ENCODE measurements at regions not wholly inside any gene's neighbourhood (a gene's known extent, or its start where the extent isn't known, plus 50 kb on each side); places are given as distances from the start of the nearest gene placed in this dataset.

DNA sequence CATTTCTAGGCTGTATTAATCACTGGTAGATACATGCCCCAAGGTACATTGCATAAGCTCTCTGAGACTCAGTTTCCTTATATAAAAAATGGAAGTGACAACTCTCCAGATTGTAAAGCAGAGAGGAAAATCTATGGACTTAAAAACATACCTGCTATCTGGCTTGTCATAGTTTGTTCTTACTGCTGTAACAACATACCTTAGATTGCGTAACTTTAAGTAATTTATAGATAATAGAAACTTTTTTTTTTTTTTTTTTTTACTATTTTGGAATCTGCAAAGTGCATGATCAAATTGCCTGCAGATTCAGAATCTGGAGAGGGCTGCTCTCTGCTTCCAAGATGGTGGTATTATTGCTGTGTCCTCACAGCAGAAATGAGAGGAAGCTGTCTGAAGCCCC, 827.7 kb upstream of the BRINP3 start:
- no peaks in the 10 kb centered on the region for H3K36me3 ChIP-seq (ENCODE audit: control insufficient read depth in 2 of 2, extremely low read depth in 1 of 2, insufficient read depth in 2 of 2, low read length in 2 of 2)
- DNase-seq (ENCODE audit: low read depth, low spot score): no peak
- dilution Hi-C loops (cut with MboI; ENCODE audit: extremely low pct_ligation_motif_present, low sequenced_read_pairs): no loop called here
- no peak overlapping the region for H3K9ac ChIP-seq (ENCODE audit: control insufficient read depth, extremely low read depth, insufficient read depth, low read length)
- no peaks in the 10 kb centered on the region for H3K27me3 ChIP-seq (ENCODE audit: control insufficient read depth, extremely low read depth, insufficient read depth, low read length)
- no peaks in the 10 kb centered on the region for H3K9me1 ChIP-seq (ENCODE audit: control insufficient read depth, extremely low read depth, insufficient read depth, low read length)
- H3K9me3 ChIP-seq (ENCODE audit: control insufficient read depth, low read depth, low read length): no peaks in the 10 kb centered on the region
- H4K20me1 ChIP-seq (ENCODE audit: control insufficient read depth, extremely low read depth, insufficient read depth, low read length): no peaks in the 10 kb centered on the region
- no peak for TF ChIP-seq EZH2 (IDR thresholded peaks at IDR 0.05; ENCODE audit: low read length)
- TF ChIP-seq, protein P1, sequence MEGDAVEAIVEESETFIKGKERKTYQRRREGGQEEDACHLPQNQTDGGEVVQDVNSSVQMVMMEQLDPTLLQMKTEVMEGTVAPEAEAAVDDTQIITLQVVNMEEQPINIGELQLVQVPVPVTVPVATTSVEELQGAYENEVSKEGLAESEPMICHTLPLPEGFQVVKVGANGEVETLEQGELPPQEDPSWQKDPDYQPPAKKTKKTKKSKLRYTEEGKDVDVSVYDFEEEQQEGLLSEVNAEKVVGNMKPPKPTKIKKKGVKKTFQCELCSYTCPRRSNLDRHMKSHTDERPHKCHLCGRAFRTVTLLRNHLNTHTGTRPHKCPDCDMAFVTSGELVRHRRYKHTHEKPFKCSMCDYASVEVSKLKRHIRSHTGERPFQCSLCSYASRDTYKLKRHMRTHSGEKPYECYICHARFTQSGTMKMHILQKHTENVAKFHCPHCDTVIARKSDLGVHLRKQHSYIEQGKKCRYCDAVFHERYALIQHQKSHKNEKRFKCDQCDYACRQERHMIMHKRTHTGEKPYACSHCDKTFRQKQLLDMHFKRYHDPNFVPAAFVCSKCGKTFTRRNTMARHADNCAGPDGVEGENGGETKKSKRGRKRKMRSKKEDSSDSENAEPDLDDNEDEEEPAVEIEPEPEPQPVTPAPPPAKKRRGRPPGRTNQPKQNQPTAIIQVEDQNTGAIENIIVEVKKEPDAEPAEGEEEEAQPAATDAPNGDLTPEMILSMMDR (optimal IDR thresholded peaks at IDR 0.05 in 1 of 3, IDR thresholded peaks at IDR 0.05 in 1 of 3, conservative IDR thresholded peaks at IDR 0.05 in 1 of 3; ENCODE audit: extremely low read depth in 1 of 3, insufficient read depth in 2 of 3, low read length in 3 of 3): no peak
- no peaks in the 10 kb centered on the region for H3K4me1 ChIP-seq (ENCODE audit: control insufficient read depth, extremely low read depth, insufficient read depth, low read length)
- FAIRE-seq: no peak
- no peak overlapping the region for H3K27ac ChIP-seq (ENCODE audit: control insufficient read depth, insufficient read depth, low read length)
- H3K79me2 ChIP-seq (ENCODE audit: control insufficient read depth, insufficient read depth, low read length): no peaks in the 10 kb centered on the region
- no peak overlapping the region for H3K4me3 ChIP-seq (ENCODE audit: control insufficient read depth in 2 of 3, extremely low read depth in 1 of 3, insufficient read depth in 2 of 3, low read depth in 1 of 3, low read length in 3 of 3)
- H3K4me2 ChIP-seq (ENCODE audit: control insufficient read depth, extremely low read depth, insufficient read depth, low read depth, low read length): no peak overlapping the region
- H2AFZ ChIP-seq (ENCODE audit: control insufficient read depth, low read length): no peak overlapping the region

DNA sequence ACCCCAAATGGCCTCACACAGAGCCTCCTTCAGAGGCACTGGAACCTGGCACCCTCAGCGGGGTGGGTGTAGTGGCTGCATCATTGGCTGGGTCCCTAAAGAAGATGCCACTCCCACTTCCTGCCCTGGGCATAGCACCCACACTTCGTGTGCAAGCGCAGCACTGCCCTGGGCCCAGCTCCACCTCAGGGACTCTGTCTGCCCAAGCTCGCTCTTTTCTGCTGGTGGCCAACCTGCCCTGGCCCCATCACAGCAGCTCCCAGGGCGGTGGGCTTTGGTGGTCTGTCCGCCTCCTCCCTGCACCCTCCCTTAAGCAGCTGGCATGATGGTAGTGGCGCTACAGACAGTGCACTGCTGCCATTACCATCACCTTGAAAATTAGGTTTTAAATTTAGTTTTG, 829.3 kb upstream of the BRINP3 start:
- Histone ChIP-seq H3K4me3 (ENCODE audit: control insufficient read depth in 2 of 3, extremely low read depth in 1 of 3, insufficient read depth in 2 of 3, low read depth in 1 of 3, low read length in 3 of 3) (no peak overlapping the region), H4K20me1 (ENCODE audit: control insufficient read depth, extremely low read depth, insufficient read depth, low read length) (no peaks in the 10 kb centered on the region), H3K9me3 (ENCODE audit: control insufficient read depth, low read depth, low read length) (no peaks in the 10 kb centered on the region), H3K27me3 (ENCODE audit: control insufficient read depth, extremely low read depth, insufficient read depth, low read length) (no peaks in the 10 kb centered on the region), H3K36me3 (ENCODE audit: control insufficient read depth in 2 of 2, extremely low read depth in 1 of 2, insufficient read depth in 2 of 2, low read length in 2 of 2) (no peaks in the 10 kb centered on the region), H3K4me1 (ENCODE audit: control insufficient read depth, extremely low read depth, insufficient read depth, low read length) (no peaks in the 10 kb centered on the region), H2AFZ (ENCODE audit: control insufficient read depth, low read length) (no peak overlapping the region), H3K9me1 (ENCODE audit: control insufficient read depth, extremely low read depth, insufficient read depth, low read length) (no peaks in the 10 kb centered on the region), H3K4me2 (ENCODE audit: control insufficient read depth, extremely low read depth, insufficient read depth, low read depth, low read length) (no peak overlapping the region), H3K9ac (ENCODE audit: control insufficient read depth, extremely low read depth, insufficient read depth, low read length) (no peak overlapping the region), H3K27ac (ENCODE audit: control insufficient read depth, insufficient read depth, low read length) (no peak overlapping the region), H3K79me2 (ENCODE audit: control insufficient read depth, insufficient read depth, low read length) (no peaks in the 10 kb centered on the region)
- no peak for TF ChIP-seq EZH2 (IDR thresholded peaks at IDR 0.05; ENCODE audit: low read length)
- TF ChIP-seq, protein P1 (optimal IDR thresholded peaks at IDR 0.05 in 1 of 3, IDR thresholded peaks at IDR 0.05 in 1 of 3, conservative IDR thresholded peaks at IDR 0.05 in 1 of 3; ENCODE audit: extremely low read depth in 1 of 3, insufficient read depth in 2 of 3, low read length in 3 of 3): no peak
- no peak for DNase-seq (ENCODE audit: low read depth, low spot score)
- dilution Hi-C loops (cut with MboI; ENCODE audit: extremely low pct_ligation_motif_present, low sequenced_read_pairs): no loop called here
- no peak for FAIRE-seq

All from keratinocyte (primary cell).